Body of pancreas (tissue), 4 donors: ENCODE measurements at regions not wholly inside any gene's neighbourhood (a gene's known extent, or its start where the extent isn't known, plus 50 kb on each side); places are given as distances from the start of the nearest gene placed in this dataset.

Source experiments
- CTCF ChIP-seq, 7 experiments: fragments of 450-650 bp in 4 of 7; fragments of 200-600 bp in 3 of 7; sonication (generic) in 3 of 7; IDR thresholded peaks; one replicate each; pipeline ENCODE4 v1.5.1; 2016 to 2019; ENCODE audit warnings: antibody characterized with exemption in 7 of 7
- POLR2A ChIP-seq, 3 donors: fragments of 450-650 bp; IDR thresholded peaks; one replicate each; pipeline ENCODE4 v1.6.1; 2016; ENCODE audit warnings: antibody characterized with exemption in 3 of 3, mild to moderate bottlenecking in 2 of 3

- no peak for TF ChIP-seq CTCF (IDR thresholded peaks at IDR 0.05)
- TF ChIP-seq POLR2A (IDR thresholded peaks at IDR 0.05) = no peak
Measured at GRCh38 chr3:192011137-192011536, 550.2 kb downstream of the PYDC2 start.
